ENCODE measurements at regions not wholly inside any gene's neighbourhood (a gene's known extent, or its start where the extent isn't known, plus 50 kb on each side); places are given as distances from the start of the nearest gene placed in this dataset.

GRCh38 chr21:27806281-27806680 lies 839.4 kb upstream of the ADAMTS5 start:
- CTCF ChIA-PET = no interaction called here
- POLR2A ChIA-PET = no interaction called here
- no peak for TF ChIP-seq CTCF (IDR thresholded peaks at IDR 0.05; ENCODE audit: insufficient read depth, low read length, missing control alignments)
- no peak overlapping the region for H3K4me3 ChIP-seq (ENCODE audit: low read depth, low read length)
- DNase-seq (ENCODE audit: low read depth, low spot score) = no peak

GRCh38 chr21:27805696-27806095 lies 838.8 kb upstream of the ADAMTS5 start:
- no peak for DNase-seq (ENCODE audit: low read depth, low spot score)
- CTCF ChIA-PET = no interaction called here
- H3K4me3 ChIP-seq (ENCODE audit: low read depth, low read length) = no peak overlapping the region
- POLR2A ChIA-PET = no interaction called here
- TF ChIP-seq CTCF (IDR thresholded peaks at IDR 0.05; ENCODE audit: insufficient read depth, low read length, missing control alignments) = no peak

- ChIA-PET CTCF (interaction anchor here (1.9 to 3.5 kb wide), 3 partner anchors 11 to 18 kb away, joined by 11 to 13 read pairs (median 12); no protein-coding TSS in a partner anchor), POLR2A (no interaction called here)
- no peak overlapping the region for H3K4me3 ChIP-seq (ENCODE audit: low read depth, low read length)
- TF ChIP-seq CTCF (IDR thresholded peaks at IDR 0.05; ENCODE audit: insufficient read depth, low read length, missing control alignments) = no peak
- DNase-seq (ENCODE audit: low read depth, low spot score) = no peak
Measured at GRCh38 chr21:27804515-27804914, 837.6 kb upstream of the ADAMTS5 start.

GRCh38 chr21:27803571-27803970 lies 836.7 kb upstream of the ADAMTS5 start:
- no peak for TF ChIP-seq CTCF (IDR thresholded peaks at IDR 0.05; ENCODE audit: insufficient read depth, low read length, missing control alignments)
- POLR2A ChIA-PET = interaction anchor here (0.5 kb wide), 1 partner anchor 939 kb away, joined by 3 read pairs; no protein-coding TSS in a partner anchor
- H3K4me3 ChIP-seq (ENCODE audit: low read depth, low read length) = no peak overlapping the region
- no peak for DNase-seq (ENCODE audit: low read depth, low spot score)
- CTCF ChIA-PET = interaction anchor here (0.6 to 3.5 kb wide), 21 partner anchors 9 to 1035 kb away, joined by 3 to 17 read pairs (median 5); no protein-coding TSS in a partner anchor

- peak overlapping the region; percentile 21; the same call in 1 of the 2 replicates for H3K4me3 ChIP-seq (ENCODE audit: low read depth, low read length)
- peak; percentile 66 for TF ChIP-seq CTCF (IDR thresholded peaks at IDR 0.05; ENCODE audit: insufficient read depth, low read length, missing control alignments)
- no peak for DNase-seq (ENCODE audit: low read depth, low spot score)
- ChIA-PET POLR2A (no interaction called here), CTCF (interaction anchor here (0.6 to 3.5 kb wide), 21 partner anchors 9 to 1034 kb away, joined by 3 to 17 read pairs (median 5); no protein-coding TSS in a partner anchor)
Measured at GRCh38 chr21:27802816-27803475, 836.1 kb upstream of the ADAMTS5 start.

- no peak for DNase-seq (ENCODE audit: low read depth, low spot score)
- ChIA-PET CTCF (interaction anchor here (0.8 kb wide), 1 partner anchor 12 kb away, joined by 3 read pairs; no protein-coding TSS in a partner anchor), POLR2A (no interaction called here)
- no peak for TF ChIP-seq CTCF (IDR thresholded peaks at IDR 0.05; ENCODE audit: insufficient read depth, low read length, missing control alignments)
- no peak overlapping the region for H3K4me3 ChIP-seq (ENCODE audit: low read depth, low read length)
Measured at GRCh38 chr21:27799861-27800260, 833.0 kb upstream of the ADAMTS5 start.

All from AG04449 (cell line).